Ascending aorta (tissue), 2 donors: ENCODE measurements at regions not wholly inside any gene's neighbourhood (a gene's known extent, or its start where the extent isn't known, plus 50 kb on each side); places are given as distances from the start of the nearest gene placed in this dataset.

Experiments used
- DNase-seq, 2 donors: peaks; one replicate each; pipeline ENCODE4 v3.0.0-alpha.2; 2019; ENCODE audit warnings: low spot score in 2 of 2
- H3K27ac ChIP-seq, 2 donors: fragments of 200-600 bp; sonication (generic); one replicate each; pipeline ENCODE4 v1.5.1; 2016 to 2017; ENCODE audit warnings: mild to moderate bottlenecking in 1 of 2
- H3K27me3 ChIP-seq: fragments of 200-600 bp; sonication (generic); one replicate; pipeline ENCODE4 v1.5.1; 2017
- H3K36me3 ChIP-seq, 2 donors: fragments of 200-600 bp; sonication (generic); one replicate each; pipeline ENCODE4 v1.5.1; 2016
- H3K4me1 ChIP-seq, 2 donors: fragments of 200-600 bp; sonication (generic); one replicate each; pipeline ENCODE4 v1.5.1; 2016 to 2017; ENCODE audit warnings: mild to moderate bottlenecking in 1 of 2
- H3K4me3 ChIP-seq, 2 donors: fragments of 200-600 bp; sonication (generic); one replicate each; pipeline ENCODE4 v1.5.1; 2016 to 2017; ENCODE audit warnings: mild to moderate bottlenecking in 1 of 2
- H3K9me3 ChIP-seq, 2 donors: fragments of 200-600 bp; sonication (generic); one replicate each; pipeline ENCODE4 v1.5.1; 2016
- CTCF ChIP-seq, 3 experiments: fragments of 200-600 bp in 2 of 3; fragments of 450-650 bp in 1 of 3; sonication (generic) in 2 of 3; IDR thresholded peaks; one replicate each; pipeline ENCODE4 v1.5.1; 2016 to 2019; ENCODE audit warnings: antibody characterized with exemption in 3 of 3, mild to moderate bottlenecking in 1 of 3, moderate library complexity in 1 of 3
- intact Hi-C: fragments of 100-400 bp; cut with DNase I; formaldehyde crosslinking; loops from one replicate; pipeline ENCODE4 v1.15.1; 2023

- Histone ChIP-seq H3K4me1 (no peaks in the 10 kb centered on the region), H3K27me3 (no peaks in the 10 kb centered on the region), H3K36me3 (no peaks in the 10 kb centered on the region), H3K27ac (no peak overlapping the region), H3K9me3 (no peaks in the 10 kb centered on the region), H3K4me3 (no peak overlapping the region)
- no peak for DNase-seq
- intact Hi-C loops, result no loop called here
- TF ChIP-seq CTCF (IDR thresholded peaks at IDR 0.05), result no peak
These were observed 467.9 kb upstream of the B3GAT1 start for GRCh38 chr11:134879931-134880330.

GRCh38 chr11:134879341-134879740, 467.3 kb upstream of the B3GAT1 start:
- H3K9me3 ChIP-seq, result no peaks in the 10 kb centered on the region
- TF ChIP-seq CTCF (IDR thresholded peaks at IDR 0.05), result no peak
- DNase-seq, result no peak
- no peaks in the 10 kb centered on the region for H3K36me3 ChIP-seq
- H3K27ac ChIP-seq, result no peak overlapping the region
- intact Hi-C loops, result no loop called here
- no peaks in the 10 kb centered on the region for H3K4me1 ChIP-seq
- no peaks in the 10 kb centered on the region for H3K27me3 ChIP-seq
- no peak overlapping the region for H3K4me3 ChIP-seq

- no peak for TF ChIP-seq CTCF (IDR thresholded peaks at IDR 0.05)
- Histone ChIP-seq H3K9me3 (no peaks in the 10 kb centered on the region), H3K4me1 (no peaks in the 10 kb centered on the region), H3K27me3 (no peaks in the 10 kb centered on the region), H3K27ac (no peak overlapping the region), H3K36me3 (no peaks in the 10 kb centered on the region), H3K4me3 (no peak overlapping the region)
- DNase-seq, result no peak
- intact Hi-C loops, result no loop called here
These were observed 466.7 kb upstream of the B3GAT1 start for GRCh38 chr11:134878785-134879184.

- no peak for TF ChIP-seq CTCF (IDR thresholded peaks at IDR 0.05)
- H3K27ac ChIP-seq, result no peak overlapping the region
- H3K4me1 ChIP-seq, result no peaks in the 10 kb centered on the region
- intact Hi-C loops, result no loop called here
- no peaks in the 10 kb centered on the region for H3K9me3 ChIP-seq
- no peaks in the 10 kb centered on the region for H3K36me3 ChIP-seq
- DNase-seq, result no peak
- no peak overlapping the region for H3K4me3 ChIP-seq
- no peaks in the 10 kb centered on the region for H3K27me3 ChIP-seq
These were observed 464.2 kb upstream of the B3GAT1 start for GRCh38 chr11:134876226-134876625.

GRCh38 chr11:134866981-134867675, 455.1 kb upstream of the B3GAT1 start:
- no peak overlapping the region for H3K4me3 ChIP-seq
- DNase-seq, result no peak
- intact Hi-C loops, result no loop called here
- H3K4me1 ChIP-seq, result no peaks in the 10 kb centered on the region
- H3K9me3 ChIP-seq, result no peaks in the 10 kb centered on the region
- no peaks in the 10 kb centered on the region for H3K27me3 ChIP-seq
- no peak for TF ChIP-seq CTCF (IDR thresholded peaks at IDR 0.05)
- H3K36me3 ChIP-seq, result no peaks in the 10 kb centered on the region
- H3K27ac ChIP-seq, result no peak overlapping the region

- H3K27me3 ChIP-seq, result no peaks in the 10 kb centered on the region
- DNase-seq, result no peak
- no peak overlapping the region for H3K4me3 ChIP-seq
- H3K9me3 ChIP-seq, result no peaks in the 10 kb centered on the region
- H3K36me3 ChIP-seq, result no peaks in the 10 kb centered on the region
- H3K4me1 ChIP-seq, result no peaks in the 10 kb centered on the region
- intact Hi-C loops, result no loop called here
- H3K27ac ChIP-seq, result no peak overlapping the region
- TF ChIP-seq CTCF (IDR thresholded peaks at IDR 0.05), result no peak
These were observed 454.2 kb upstream of the B3GAT1 start for GRCh38 chr11:134866215-134866614.
